GM19468 (cell line): ENCODE measurements at regions not wholly inside any gene's neighbourhood (a gene's known extent, or its start where the extent isn't known, plus 50 kb on each side); places are given as distances from the start of the nearest gene placed in this dataset.

ENCODE experiments used
- ATAC-seq: cut with Tn5 transposase; IDR thresholded peaks from one replicate; pipeline ENCODE4 v1.9.1; 2021; ENCODE audit warnings: mild to moderate bottlenecking, moderate library complexity, moderate number of reproducible peaks; ENCODE audit not compliant: unreplicated experiment; ENCODE audit errors: extremely low read depth

- no peak for ATAC-seq
Observed at GRCh38 chr2:122239440-122239839, 484.0 kb downstream of the TSN start.

DNA sequence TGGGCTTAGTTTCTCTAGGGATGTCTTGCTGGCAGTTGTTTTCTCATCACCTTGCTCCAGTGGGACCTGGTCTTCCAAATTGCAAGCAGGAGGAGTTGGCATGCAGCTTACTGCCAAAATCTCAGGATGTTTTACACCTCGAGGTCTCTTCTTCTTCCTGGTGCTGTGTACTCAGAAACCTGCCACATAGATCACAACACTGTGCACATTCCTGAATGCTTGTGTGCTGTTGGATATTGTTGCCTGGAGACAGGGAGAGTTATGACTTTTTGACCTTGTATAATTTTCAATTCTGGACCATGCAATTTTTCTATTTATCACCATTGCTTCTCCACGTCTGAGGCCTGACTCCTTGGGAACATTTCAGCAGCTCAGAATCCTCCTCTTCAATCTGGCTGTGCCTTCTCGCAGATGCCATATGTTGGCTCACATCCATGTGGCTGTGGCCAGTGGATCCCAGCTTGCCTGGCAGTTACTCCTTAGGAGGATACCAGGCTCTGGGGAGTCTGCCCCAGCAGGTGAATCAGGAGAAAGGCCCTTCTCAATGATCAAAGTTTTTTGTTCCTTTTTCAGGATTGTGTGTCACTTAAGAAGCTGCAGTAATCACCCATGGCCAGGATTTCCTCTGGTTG is 489.3 kb downstream of the TSN start:
- ATAC-seq, result no peak

GRCh38 chr2:122249673-122250072 is 494.2 kb downstream of the TSN start:
- ATAC-seq, result no peak

DNA sequence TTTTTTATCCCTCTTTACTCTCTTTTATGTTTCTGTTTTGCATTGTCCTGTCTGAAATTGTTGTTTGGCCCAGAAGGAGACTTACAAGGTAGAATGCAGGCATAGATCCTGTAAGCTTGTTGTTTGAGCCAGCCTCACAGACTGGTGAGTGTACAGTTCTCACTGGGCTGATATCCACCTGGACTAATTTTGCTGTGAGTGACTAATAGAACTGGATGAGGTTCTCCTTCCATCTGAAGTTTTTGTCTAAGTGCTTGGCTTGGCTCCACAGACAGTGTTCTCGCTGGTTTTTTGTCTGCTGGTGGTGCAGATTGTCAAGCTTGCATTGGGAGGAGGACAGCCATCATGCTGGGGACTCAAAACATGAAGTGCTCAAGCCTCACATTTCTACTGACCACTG is 495.7 kb downstream of the TSN start:
- no peak for ATAC-seq

- ATAC-seq, result no peak
Observed at GRCh38 chr2:122251566-122251965, 496.1 kb downstream of the TSN start.

GRCh38 chr2:122255924-122256323 is 500.5 kb downstream of the TSN start:
- no peak for ATAC-seq

DNA sequence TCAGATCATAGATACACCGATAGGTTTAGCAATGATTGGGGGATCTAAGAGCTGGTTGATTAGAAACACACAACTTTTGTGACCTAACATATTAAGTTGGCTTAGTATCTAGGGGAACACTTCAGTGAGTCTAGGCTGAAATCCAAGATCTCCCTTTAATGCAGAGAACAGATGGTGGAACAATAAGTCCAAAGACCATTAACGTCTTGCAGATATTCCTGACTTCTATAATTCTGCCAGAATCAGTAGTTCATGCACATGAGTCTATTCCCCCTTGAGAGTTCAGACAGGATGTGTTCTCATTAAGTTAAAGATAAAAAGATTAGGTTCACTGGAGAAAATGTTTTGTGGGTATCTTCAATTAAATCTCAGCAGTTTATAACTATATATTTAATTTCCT is 506.5 kb downstream of the TSN start:
- no peak for ATAC-seq

DNA sequence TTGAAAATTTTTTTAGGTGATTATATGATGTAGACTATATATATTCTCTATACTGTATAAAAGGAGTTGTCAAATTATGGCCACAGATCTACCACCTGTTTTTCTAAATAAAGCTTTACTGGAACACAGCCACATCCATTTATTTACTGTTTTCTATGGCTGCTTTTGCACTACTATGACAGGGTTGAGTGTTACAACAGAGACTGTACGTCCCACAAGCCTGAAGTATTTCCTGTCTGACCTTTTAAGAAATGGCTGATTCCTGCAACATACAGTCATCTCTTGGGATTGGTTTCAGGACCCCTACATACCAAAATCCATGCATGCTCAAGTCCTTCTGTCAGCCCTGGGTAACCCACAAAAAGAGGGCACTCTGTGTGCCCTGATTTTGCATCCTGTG is 508.3 kb downstream of the TSN start:
- ATAC-seq, result no peak

DNA sequence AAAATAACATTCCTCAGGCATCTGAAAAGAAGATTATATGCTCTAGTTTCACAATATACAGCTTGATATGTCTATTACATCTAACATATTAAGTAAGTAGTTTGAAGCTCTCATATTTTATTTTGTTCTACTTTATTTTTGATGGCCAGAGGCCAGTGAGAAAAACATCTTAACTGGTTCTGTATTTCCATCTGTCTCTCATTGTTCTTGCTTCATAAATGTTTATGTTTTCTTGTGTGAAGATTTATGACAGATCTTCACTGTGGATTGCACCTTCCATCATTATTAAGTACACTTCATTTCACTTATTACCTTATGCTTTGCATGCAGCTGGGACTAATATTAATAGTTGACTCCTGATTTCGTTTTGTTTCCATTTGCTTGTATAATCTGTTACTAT is 511.2 kb downstream of the TSN start:
- ATAC-seq, result no peak

- no peak for ATAC-seq
Observed at GRCh38 chr2:122267947-122268346, 512.5 kb downstream of the TSN start.

GRCh38 chr2:122273785-122274419 is 518.5 kb downstream of the TSN start:
- ATAC-seq, result no peak

DNA sequence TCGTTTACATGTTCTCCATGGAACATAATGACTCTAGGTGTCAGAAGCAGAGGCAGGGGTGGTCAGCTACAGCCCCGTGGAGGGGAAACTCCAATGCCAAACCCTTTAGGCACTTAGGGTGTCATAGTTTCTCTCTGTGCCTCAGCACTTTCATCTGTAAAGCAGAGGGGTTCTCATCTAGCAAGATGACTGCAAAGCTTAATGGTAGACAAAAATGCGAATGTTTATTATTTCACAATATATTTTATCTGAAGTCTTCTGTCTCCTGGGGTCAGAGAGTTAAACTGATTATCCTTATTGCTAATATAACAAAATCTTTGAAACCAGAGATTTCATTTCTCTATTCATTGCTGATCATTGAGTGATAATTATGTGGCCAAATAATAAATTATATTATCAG is 522.5 kb downstream of the TSN start:
- ATAC-seq, result no peak

- ATAC-seq, result no peak
Observed at GRCh38 chr2:122300758-122301157, 545.3 kb downstream of the TSN start.

DNA sequence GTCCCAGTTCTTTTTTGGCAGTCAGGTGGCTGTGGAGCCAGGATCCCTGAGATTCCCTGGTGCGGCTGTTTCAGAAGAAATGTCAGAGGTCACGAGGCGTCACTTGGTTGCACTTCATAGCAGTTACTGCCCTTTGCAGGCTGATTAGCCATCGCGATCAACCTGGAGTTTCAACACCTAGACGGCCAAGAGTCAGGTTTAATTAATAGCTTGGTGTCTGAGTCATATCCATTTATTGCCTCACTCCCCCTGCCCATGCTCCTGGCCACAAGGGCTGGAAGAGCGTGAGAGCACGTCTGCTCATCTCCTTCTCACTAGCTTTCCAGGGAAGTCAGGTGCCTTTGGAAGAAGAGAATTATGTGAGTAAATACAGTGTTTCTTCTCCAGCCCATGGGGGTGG is 552.3 kb downstream of the TSN start:
- ATAC-seq, result no peak

DNA sequence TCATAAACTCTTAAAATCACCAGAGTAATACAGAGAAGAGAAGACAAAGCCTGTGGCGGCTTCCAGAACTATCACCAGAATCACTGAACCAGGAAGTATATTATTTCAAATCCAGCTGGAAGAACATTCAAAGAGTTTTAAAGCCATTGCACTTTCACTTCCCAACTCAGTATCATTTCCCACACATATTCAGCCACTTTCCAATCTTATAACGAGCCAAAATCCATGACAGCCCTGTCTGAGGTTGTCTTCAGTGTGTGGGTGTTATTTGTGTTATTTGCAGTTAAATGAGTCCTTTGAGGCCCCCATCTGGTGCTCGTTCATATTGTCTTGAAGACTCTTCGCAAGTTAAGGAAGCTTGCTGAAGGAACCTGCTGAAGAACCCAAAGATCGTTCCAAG is 559.9 kb downstream of the TSN start:
- no peak for ATAC-seq

DNA sequence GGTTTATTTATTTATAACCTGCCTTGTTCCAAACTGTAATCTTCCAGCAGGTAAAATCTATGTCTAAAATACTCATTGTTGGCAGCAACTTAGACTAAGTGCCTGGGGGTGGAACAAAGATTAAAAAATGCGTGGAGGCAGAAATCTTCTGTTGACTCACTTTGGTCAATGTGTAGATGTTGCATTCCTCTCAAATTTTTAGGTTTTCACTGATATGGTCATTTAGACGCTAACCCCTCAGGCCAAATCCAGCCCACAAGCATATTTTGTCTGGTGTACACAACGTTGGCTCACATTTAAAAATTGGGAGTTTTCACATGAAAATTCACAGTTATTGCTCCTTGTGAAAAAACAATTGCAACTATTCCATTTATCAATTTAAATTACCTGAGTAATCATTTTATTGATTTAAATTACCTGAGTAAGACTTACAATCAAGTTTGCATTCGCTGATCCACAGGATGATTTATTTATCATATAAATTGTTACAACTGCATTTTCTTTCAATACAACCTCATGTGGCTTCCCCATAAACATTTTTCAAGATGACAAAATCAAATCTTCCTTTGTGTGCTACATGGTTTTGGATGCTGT is 564.2 kb downstream of the TSN start:
- ATAC-seq, result no peak

GRCh38 chr2:122322815-122323214 is 567.4 kb downstream of the TSN start:
- ATAC-seq, result no peak

- no peak for ATAC-seq
Observed at GRCh38 chr2:122323927-122324326, 568.5 kb downstream of the TSN start.

DNA sequence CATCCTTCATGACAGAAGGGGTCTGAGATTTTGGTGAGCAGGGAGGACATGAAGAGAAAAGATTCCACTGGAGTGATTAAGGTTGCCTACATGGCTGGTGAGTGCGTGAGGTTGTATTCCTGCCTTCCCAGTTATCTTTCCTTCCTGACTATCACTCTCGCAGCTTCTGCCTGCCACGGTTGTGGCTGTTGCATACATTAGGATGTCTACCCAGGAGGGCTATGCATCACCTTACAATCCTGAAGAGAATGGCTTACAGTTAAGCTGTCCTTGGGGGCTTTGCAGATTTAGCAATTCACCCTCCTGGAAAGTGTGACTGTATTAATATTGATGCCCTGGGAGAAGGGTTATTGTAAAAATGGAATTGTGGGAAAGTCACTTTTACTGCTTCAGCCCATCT is 571.0 kb downstream of the TSN start:
- ATAC-seq, result no peak

DNA sequence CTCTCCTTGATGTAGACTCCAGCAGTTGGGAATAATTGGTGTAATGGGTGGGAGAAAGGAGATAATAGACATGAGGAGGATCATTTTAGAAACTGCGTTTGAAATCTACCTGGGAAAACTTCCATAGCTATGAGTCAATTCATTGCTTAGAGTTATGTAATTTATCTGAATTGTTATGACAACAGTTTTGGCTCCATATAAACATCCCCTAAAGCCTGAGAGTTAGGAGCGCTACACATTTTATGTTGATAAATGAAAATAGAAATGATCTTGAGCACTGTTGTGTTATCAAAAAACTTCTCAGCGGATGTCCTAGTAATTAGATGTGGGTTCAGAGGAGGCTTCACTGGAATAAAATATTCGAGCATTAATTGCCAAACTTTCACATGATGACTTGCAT is 573.4 kb downstream of the TSN start:
- ATAC-seq, result no peak

GRCh38 chr2:122329278-122329677 is 573.8 kb downstream of the TSN start:
- ATAC-seq, result no peak

- no peak for ATAC-seq
Observed at GRCh38 chr2:122333932-122334331, 578.5 kb downstream of the TSN start.
